ENCODE measurements at regions not wholly inside any gene's neighbourhood (a gene's known extent, or its start where the extent isn't known, plus 50 kb on each side); places are given as distances from the start of the nearest gene placed in this dataset.

GRCh38 chr2:136393514-136393913 is 275.6 kb upstream of the CXCR4 start:
- no peaks in the 10 kb centered on the region for H3K9me3 ChIP-seq
- H3K4me1 ChIP-seq, result no peaks in the 10 kb centered on the region
- H3K4me3 ChIP-seq, result no peak overlapping the region
- H3K36me3 ChIP-seq, result no peaks in the 10 kb centered on the region
- ATAC-seq (no peak), DNase-seq (no peak)
- in situ Hi-C loops (cut with MboI; ENCODE audit: low sequenced_read_pairs in 4 of 4), result no loop called here
- H3K27me3 ChIP-seq, result no peaks in the 10 kb centered on the region
- H3K27ac ChIP-seq, result no peak overlapping the region
- intact Hi-C loops (cut with DNase I; ENCODE audit: low total_unique reads), result no loop called here
- no peak for TF ChIP-seq POLR2A (IDR thresholded peaks at IDR 0.05)
- TF ChIP-seq, protein P1, sequence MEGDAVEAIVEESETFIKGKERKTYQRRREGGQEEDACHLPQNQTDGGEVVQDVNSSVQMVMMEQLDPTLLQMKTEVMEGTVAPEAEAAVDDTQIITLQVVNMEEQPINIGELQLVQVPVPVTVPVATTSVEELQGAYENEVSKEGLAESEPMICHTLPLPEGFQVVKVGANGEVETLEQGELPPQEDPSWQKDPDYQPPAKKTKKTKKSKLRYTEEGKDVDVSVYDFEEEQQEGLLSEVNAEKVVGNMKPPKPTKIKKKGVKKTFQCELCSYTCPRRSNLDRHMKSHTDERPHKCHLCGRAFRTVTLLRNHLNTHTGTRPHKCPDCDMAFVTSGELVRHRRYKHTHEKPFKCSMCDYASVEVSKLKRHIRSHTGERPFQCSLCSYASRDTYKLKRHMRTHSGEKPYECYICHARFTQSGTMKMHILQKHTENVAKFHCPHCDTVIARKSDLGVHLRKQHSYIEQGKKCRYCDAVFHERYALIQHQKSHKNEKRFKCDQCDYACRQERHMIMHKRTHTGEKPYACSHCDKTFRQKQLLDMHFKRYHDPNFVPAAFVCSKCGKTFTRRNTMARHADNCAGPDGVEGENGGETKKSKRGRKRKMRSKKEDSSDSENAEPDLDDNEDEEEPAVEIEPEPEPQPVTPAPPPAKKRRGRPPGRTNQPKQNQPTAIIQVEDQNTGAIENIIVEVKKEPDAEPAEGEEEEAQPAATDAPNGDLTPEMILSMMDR (IDR thresholded peaks at IDR 0.05 in 4 of 5, conservative IDR thresholded peaks at IDR 0.05 in 1 of 5), result no peak

DNA sequence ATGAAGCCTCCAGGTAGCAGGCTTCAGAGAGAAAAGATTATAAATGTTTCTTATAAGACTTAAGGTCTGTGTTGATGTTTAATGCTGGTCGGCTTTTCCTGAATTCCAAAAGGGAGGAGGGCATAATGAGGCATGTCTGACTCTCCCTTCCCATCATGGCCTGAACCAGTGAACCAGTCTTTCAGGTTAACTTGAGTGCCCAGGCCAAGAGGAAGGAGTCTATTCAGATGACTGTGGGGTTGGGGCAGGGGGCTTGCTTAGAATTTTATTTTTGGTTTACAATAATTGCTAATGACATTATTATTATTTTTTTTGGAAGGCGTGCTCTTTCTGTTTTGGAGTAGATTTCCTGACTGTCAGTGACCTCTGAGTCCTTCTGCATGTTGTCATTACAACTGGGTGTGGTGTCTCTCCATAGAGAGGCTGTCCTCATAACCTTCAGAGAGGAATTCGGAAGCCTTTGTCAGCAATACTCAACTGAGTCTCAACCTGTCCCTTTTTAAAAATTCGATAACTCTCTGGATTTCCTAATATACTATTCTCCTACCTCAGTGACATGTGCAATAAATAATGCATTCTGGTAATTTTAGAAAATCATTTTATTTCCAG is 275.1 kb upstream of the CXCR4 start:
- no peaks in the 10 kb centered on the region for H3K27me3 ChIP-seq
- ATAC-seq (no peak), DNase-seq (no peak)
- H3K9me3 ChIP-seq, result no peaks in the 10 kb centered on the region
- no peaks in the 10 kb centered on the region for H3K4me1 ChIP-seq
- TF ChIP-seq, protein P1 (IDR thresholded peaks at IDR 0.05 in 4 of 5, conservative IDR thresholded peaks at IDR 0.05 in 1 of 5), result no peak
- TF ChIP-seq POLR2A (IDR thresholded peaks at IDR 0.05), result no peak
- in situ Hi-C loops (cut with MboI; ENCODE audit: low sequenced_read_pairs in 4 of 4), result no loop called here
- H3K27ac ChIP-seq, result no peak overlapping the region
- H3K36me3 ChIP-seq, result no peaks in the 10 kb centered on the region
- H3K4me3 ChIP-seq, result no peak overlapping the region
- intact Hi-C loops (cut with DNase I; ENCODE audit: low total_unique reads), result no loop called here

GRCh38 chr2:136389809-136390208 is 271.9 kb upstream of the CXCR4 start:
- no peak for ATAC-seq
- no peak overlapping the region for H3K4me3 ChIP-seq
- intact Hi-C loops (cut with DNase I; ENCODE audit: low total_unique reads) (loop anchor here (10.0 kb wide), 2 partner anchors 135 to 275 kb away; partner anchors contain the start of gene CXCR4), in situ Hi-C loops (cut with MboI; ENCODE audit: low sequenced_read_pairs in 4 of 4) (loop anchor here in 2 of 4 donors (10.0 kb wide), 1 partner anchor 475 kb away; no protein-coding TSS in a partner anchor)
- TF ChIP-seq POLR2A (IDR thresholded peaks at IDR 0.05), result no peak
- TF ChIP-seq, protein P1 (IDR thresholded peaks at IDR 0.05 in 4 of 5, conservative IDR thresholded peaks at IDR 0.05 in 1 of 5), result no peak
- H3K27me3 ChIP-seq, result no peaks in the 10 kb centered on the region
- no peaks in the 10 kb centered on the region for H3K9me3 ChIP-seq
- DNase-seq, result no peak
- H3K4me1 ChIP-seq, result no peaks in the 10 kb centered on the region
- no peaks in the 10 kb centered on the region for H3K36me3 ChIP-seq
- no peak overlapping the region for H3K27ac ChIP-seq

GRCh38 chr2:136386046-136386445 is 268.1 kb upstream of the CXCR4 start:
- Histone ChIP-seq H3K36me3 (no peaks in the 10 kb centered on the region), H3K4me3 (no peak overlapping the region), H3K27me3 (no peaks in the 10 kb centered on the region), H3K4me1 (no peaks in the 10 kb centered on the region), H3K9me3 (no peaks in the 10 kb centered on the region), H3K27ac (no peak overlapping the region)
- DNase-seq (no peak), ATAC-seq (peak; percentile 49 to 68)
- intact Hi-C loops (cut with DNase I; ENCODE audit: low total_unique reads) (loop anchor here (10.0 kb wide), 2 partner anchors 131 to 271 kb away; partner anchors contain the start of gene CXCR4), in situ Hi-C loops (cut with MboI; ENCODE audit: low sequenced_read_pairs in 4 of 4) (loop anchor here in 2 of 4 donors (10.0 kb wide), 1 partner anchor 471 kb away; no protein-coding TSS in a partner anchor)
- TF ChIP-seq, protein P1 (IDR thresholded peaks at IDR 0.05 in 4 of 5, conservative IDR thresholded peaks at IDR 0.05 in 1 of 5), result no peak
- no peak for TF ChIP-seq POLR2A (IDR thresholded peaks at IDR 0.05)
